ENCODE measurements at regions not wholly inside any gene's neighbourhood (a gene's known extent, or its start where the extent isn't known, plus 50 kb on each side); places are given as distances from the start of the nearest gene placed in this dataset.

- no peaks in the 10 kb centered on the region for H3K4me1 ChIP-seq
- no peak for DNase-seq (ENCODE audit: low spot score in 2 of 2)
- no peak overlapping the region for H3K27ac ChIP-seq
- TF ChIP-seq EP300 (IDR thresholded peaks at IDR 0.05) = no peak
- TF ChIP-seq POLR2A (IDR thresholded peaks at IDR 0.05) = no peak
- no peak for TF ChIP-seq POLR2AphosphoS5 (IDR thresholded peaks at IDR 0.05)
- TF ChIP-seq CTCF (IDR thresholded peaks at IDR 0.05) = no peak
- no peaks in the 10 kb centered on the region for H3K36me3 ChIP-seq
- no peak overlapping the region for H3K4me3 ChIP-seq
- H3K27me3 ChIP-seq = no peaks in the 10 kb centered on the region
- H3K9me3 ChIP-seq = no peaks in the 10 kb centered on the region
- 58% methylated on average over 2 of the region's 2 CpGs for WGBS
These were observed 1757.8 kb downstream of the PCDH9 start for GRCh38 chr13:65472336-65472735.

- H3K9me3 ChIP-seq = no peaks in the 10 kb centered on the region
- no peaks in the 10 kb centered on the region for H3K27me3 ChIP-seq
- H3K4me3 ChIP-seq = no peak overlapping the region
- no peaks in the 10 kb centered on the region for H3K36me3 ChIP-seq
- DNase-seq (ENCODE audit: low spot score in 2 of 2) = no peak
- 34% methylated on average over 2 of the region's 2 CpGs for WGBS
- no peak overlapping the region for H3K27ac ChIP-seq
- no peaks in the 10 kb centered on the region for H3K4me1 ChIP-seq
- TF ChIP-seq POLR2AphosphoS5 (IDR thresholded peaks at IDR 0.05) (no peak), CTCF (IDR thresholded peaks at IDR 0.05) (no peak), POLR2A (IDR thresholded peaks at IDR 0.05) (no peak), EP300 (IDR thresholded peaks at IDR 0.05) (no peak)
These were observed 1759.4 kb downstream of the PCDH9 start for GRCh38 chr13:65470781-65471180.

- Histone ChIP-seq H3K27ac (no peak overlapping the region), H3K4me3 (no peak overlapping the region), H3K9me3 (no peaks in the 10 kb centered on the region), H3K27me3 (no peaks in the 10 kb centered on the region), H3K36me3 (no peaks in the 10 kb centered on the region), H3K4me1 (no peaks in the 10 kb centered on the region)
- no peak for DNase-seq (ENCODE audit: low spot score in 2 of 2)
- TF ChIP-seq POLR2A (IDR thresholded peaks at IDR 0.05) = no peak
- TF ChIP-seq EP300 (IDR thresholded peaks at IDR 0.05) = no peak
- TF ChIP-seq POLR2AphosphoS5 (IDR thresholded peaks at IDR 0.05) = no peak
These were observed 1761.5 kb downstream of the PCDH9 start for GRCh38 chr13:65468628-65469027.

GRCh38 chr13:65461590-65461989 lies 1768.5 kb downstream of the PCDH9 start:
- H3K9me3 ChIP-seq = no peaks in the 10 kb centered on the region
- H3K27ac ChIP-seq = no peak overlapping the region
- no peak overlapping the region for H3K4me3 ChIP-seq
- WGBS = 84% methylated on average over 6 of the region's 6 CpGs
- H3K36me3 ChIP-seq = no peaks in the 10 kb centered on the region
- DNase-seq (ENCODE audit: low spot score in 2 of 2) = no peak
- no peaks in the 10 kb centered on the region for H3K4me1 ChIP-seq
- no peaks in the 10 kb centered on the region for H3K27me3 ChIP-seq
- TF ChIP-seq EP300 (IDR thresholded peaks at IDR 0.05) = no peak

GRCh38 chr13:65460136-65460535 lies 1770.0 kb downstream of the PCDH9 start:
- no peaks in the 10 kb centered on the region for H3K4me1 ChIP-seq
- no peaks in the 10 kb centered on the region for H3K36me3 ChIP-seq
- H3K9me3 ChIP-seq = no peaks in the 10 kb centered on the region
- WGBS = 92% methylated on average over 1 of the region's 1 CpG
- DNase-seq (ENCODE audit: low spot score in 2 of 2) = no peak
- no peaks in the 10 kb centered on the region for H3K27me3 ChIP-seq
- H3K4me3 ChIP-seq = no peak overlapping the region
- H3K27ac ChIP-seq = no peak overlapping the region
- no peak for TF ChIP-seq POLR2AphosphoS5 (IDR thresholded peaks at IDR 0.05)
- TF ChIP-seq CTCF (IDR thresholded peaks at IDR 0.05) = no peak
- no peak for TF ChIP-seq POLR2A (IDR thresholded peaks at IDR 0.05)
- no peak for TF ChIP-seq EP300 (IDR thresholded peaks at IDR 0.05)

- TF ChIP-seq POLR2AphosphoS5 (IDR thresholded peaks at IDR 0.05) (no peak), POLR2A (IDR thresholded peaks at IDR 0.05) (no peak), CTCF (IDR thresholded peaks at IDR 0.05) (no peak), EP300 (IDR thresholded peaks at IDR 0.05) (no peak)
- H3K4me3 ChIP-seq = no peak overlapping the region
- H3K4me1 ChIP-seq = no peaks in the 10 kb centered on the region
- no peak for DNase-seq (ENCODE audit: low spot score in 2 of 2)
- H3K9me3 ChIP-seq = no peaks in the 10 kb centered on the region
- no peaks in the 10 kb centered on the region for H3K36me3 ChIP-seq
- H3K27me3 ChIP-seq = no peaks in the 10 kb centered on the region
- no peak overlapping the region for H3K27ac ChIP-seq
- 79% methylated on average over 5 of the region's 5 CpGs for WGBS
These were observed 1773.8 kb downstream of the PCDH9 start for GRCh38 chr13:65456150-65456912.

Data from suprapubic skin (tissue), 4 donors.